ENCODE measurements at regions not wholly inside any gene's neighbourhood (a gene's known extent, or its start where the extent isn't known, plus 50 kb on each side); places are given as distances from the start of the nearest gene placed in this dataset.
"Not testable (repeated sequence)": the region's sequence is repeated elsewhere in the genome, so short reads cannot be mapped to it uniquely, and the experiment has no call there.

DNA sequence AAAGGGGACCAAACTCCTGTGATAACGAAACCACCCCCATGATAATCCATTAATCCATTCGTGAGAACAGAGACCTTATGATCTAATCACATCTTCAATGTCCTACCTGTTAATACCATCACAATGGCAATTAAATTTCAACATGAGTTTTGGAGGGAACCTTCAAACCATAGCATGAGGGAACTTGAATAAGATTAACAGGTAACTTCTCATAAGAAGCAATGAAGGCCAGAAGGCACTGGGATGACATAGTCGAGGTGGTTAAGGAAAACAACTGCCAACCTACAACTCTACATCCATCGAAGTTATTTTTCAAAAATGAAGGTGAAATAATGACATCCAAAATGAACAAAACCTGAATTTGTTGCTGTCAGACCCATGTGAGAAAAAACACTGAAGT, 478.9 kb downstream of the EDEM1 start:
- no peak for DNase-seq (ENCODE audit: low spot score in 2 of 2)
- no peak for FAIRE-seq

DNA sequence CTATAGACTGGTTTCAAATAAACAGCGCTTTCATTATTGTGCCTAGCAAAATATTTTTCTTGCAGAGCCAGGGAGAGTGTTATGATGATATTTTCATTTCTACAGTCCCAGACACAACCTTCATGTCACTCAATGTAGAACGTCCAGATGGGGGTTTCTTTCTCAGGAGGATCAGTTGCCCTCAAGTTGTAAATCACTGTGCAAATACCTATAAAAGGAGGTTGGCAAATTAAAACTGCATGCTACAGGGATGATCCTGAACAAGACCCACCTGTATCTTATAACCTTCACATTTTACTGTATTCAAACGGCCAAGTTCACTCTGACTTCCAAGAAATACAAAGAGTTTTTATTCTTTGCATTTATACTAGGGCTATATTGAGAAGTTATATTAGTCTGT, 486.0 kb downstream of the EDEM1 start:
- FAIRE-seq (no peak), DNase-seq (ENCODE audit: low spot score in 2 of 2) (no peak)

DNA sequence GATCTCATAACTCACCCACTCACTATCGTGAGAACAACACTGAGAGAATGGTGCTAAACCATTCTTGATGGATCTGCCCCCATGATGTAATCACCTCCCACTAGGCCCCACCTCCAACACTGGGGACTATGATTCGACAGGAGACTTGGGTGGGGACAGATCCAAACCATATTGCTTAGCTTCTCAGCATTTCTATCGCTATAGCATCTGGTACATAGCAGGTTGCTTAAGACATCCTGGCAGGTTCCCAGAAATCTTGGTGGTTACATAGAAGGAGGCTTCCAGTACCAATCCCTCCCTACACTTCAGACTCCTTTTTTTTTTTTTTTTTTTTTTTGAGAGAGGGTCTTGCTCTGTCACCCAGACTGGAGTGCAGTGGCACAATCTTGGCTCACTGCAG, 487.8 kb downstream of the EDEM1 start:
- FAIRE-seq = no peak
- DNase-seq (ENCODE audit: low spot score in 2 of 2) = no peak

DNA sequence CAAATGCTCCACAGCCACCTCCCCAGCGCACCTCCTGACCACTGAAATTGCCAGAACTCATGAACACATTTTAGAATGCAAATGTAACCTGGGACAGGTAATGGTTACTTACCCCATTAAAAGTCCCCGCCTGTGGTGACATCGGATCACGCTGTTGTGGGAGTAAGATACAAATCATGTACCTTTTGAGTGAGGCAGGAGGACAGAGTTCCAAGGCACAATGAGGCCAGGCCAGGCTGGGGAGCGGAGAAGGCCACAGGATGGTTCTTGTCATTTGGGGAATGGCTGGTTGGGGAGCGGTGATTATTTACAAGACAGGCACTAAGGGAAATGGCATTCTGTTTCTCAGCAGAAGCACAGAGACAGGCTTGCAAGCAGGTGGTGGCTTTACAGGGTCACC, 490.0 kb downstream of the EDEM1 start:
- DNase-seq (ENCODE audit: low spot score in 2 of 2) = no peak
- FAIRE-seq = no peak

DNA sequence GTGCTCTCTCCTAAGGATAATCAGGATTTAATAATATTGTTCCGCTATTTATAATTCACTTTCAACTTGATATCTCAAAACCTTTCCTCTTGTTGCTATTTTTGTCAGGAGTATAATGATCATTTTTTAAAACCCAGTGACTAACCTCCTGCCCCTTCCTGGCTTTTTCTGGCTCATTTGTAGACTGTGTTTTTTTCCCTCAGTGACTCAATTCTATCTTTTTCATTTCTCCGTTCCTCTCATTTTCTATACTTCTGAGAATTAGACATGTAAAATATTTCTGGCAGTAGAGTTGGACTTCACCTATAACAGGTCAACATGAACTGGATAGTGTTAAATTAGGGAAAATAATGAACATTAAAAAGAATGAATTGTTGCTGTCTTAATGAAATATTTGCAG, 490.7 kb downstream of the EDEM1 start:
- DNase-seq (ENCODE audit: low spot score in 2 of 2) (no peak), FAIRE-seq (no peak)

DNA sequence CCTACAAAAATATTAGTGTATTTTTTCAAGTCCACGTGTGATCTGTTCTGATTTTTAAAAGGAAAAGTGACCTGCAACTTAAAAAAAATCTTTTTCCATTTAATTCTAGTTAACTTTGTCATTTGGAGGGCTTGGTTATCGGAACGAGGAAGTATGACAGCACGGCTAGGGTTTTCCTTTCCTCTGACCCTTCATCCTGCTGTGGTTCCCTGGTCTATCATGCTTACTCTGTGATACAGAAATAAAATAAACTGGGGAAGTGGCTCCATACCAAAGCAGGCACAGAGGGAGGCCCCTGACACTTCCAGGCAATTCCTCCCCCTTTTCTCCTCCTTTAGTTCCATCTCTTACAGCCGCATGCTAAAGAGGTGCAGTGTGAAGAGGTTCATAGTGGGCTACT, 491.3 kb downstream of the EDEM1 start:
- DNase-seq (ENCODE audit: low spot score in 2 of 2) (no peak), FAIRE-seq (no peak)

DNA sequence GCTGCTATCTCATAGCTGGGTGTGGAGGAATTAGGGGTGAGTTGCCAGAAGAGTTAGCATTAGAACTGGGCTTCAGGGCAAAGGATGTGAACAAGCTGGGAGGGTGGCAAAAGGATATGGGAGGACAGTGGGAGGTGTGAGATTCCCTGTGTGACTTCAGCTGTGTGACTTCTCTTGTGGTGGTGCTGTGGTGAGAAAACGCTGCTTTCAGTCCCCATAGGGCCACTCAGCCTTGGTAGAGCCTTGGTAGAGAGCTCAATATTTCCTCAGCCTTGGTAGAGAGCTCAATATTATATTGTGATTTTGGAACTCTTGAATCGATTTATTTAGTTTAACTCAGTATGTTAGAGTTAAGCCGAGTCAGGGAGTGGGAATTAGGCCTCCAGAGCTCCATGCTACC, 499.7 kb downstream of the EDEM1 start:
- FAIRE-seq (no peak), DNase-seq (ENCODE audit: low spot score in 2 of 2) (no peak)

DNA sequence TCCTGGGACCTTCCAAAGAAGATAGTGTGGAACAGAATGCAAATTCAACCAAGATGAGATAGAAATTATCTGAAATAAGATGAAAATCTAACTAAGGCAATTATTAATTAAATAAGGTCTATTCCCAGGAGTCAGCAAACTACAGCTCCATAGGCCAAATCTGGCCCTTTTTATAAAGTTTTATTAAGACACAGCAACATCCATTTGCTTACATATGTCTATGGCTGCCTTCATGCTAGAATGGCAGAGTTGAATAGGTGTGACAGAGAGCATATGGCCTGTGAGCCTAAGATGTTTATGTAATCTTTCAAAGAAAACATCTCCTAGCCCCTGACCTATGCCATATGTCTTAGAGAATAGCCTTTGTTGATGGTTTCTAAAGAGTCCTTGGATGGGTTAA, 503.0 kb downstream of the EDEM1 start:
- no peak for FAIRE-seq
- DNase-seq (ENCODE audit: low spot score in 2 of 2) = no peak

DNA sequence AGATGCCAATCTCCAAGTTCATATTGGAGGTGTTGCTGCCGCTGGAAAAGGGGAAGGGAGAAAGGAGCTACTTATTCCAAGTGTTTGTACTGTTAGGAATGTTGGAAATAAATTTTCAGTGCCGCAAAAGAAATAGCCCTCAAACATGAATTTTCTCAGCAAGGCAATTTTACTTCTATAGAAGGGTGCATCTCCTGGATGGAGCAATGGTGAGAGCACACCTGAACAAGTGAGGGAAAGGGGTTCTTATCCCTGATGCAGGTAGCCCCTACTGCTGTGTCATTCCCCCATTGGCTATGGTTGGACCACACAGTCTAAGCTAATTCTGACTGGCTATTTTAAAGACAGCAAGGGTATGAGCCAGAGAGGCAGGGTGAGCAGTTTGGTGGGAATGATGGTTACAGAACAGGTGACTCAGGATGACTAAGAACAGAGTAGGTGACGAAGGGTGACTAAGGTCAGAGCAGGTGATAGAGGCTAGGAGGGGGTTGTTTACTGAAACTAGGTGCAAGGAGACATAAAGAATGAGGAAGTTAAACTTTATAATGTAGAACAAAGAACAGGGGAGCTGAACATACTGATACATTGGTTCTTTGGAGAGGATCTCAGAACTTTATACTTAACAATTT, 503.5 kb downstream of the EDEM1 start:
- DNase-seq (ENCODE audit: low spot score in 2 of 2) (no peak), FAIRE-seq (no peak)

DNA sequence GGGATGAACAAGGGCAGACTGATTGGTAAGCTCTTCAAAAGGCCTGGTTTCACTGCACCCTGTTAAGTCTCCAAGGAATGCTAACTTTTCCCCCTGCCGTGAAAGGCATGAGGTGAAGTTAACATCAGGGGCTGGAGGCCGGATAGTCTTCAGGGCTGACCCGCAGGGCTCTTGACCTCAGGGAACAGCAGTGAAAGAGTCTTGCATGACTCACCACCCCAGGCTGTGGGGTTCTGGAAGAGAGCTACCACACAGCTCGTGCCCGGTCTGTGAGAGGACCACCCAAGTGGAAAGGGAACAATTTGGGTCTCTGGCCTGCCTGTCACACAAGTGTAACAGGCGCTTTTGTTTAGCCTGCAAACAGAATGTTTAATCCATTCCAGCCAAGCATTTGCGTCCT, 504.9 kb downstream of the EDEM1 start:
- no peak for FAIRE-seq
- no peak for DNase-seq (ENCODE audit: low spot score in 2 of 2)

DNA sequence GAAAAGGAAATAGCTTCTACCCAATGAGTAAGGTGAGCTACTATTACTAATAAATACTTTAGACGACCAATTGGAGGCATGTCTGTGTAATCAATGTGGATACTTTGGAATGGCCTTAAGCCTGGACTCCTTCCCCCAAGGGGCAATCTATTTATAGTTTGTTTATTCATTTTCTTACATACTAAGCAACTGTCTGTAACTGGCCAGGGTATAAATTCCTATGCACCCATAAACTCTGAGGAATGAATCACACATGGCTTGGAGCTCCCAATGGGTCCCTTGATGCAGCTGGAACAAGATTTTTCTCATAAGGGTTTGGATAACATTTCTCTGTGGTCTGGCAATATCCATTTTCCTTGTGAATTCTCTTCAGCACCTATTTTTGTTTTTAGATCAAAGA, 506.8 kb downstream of the EDEM1 start:
- FAIRE-seq (no peak), DNase-seq (ENCODE audit: low spot score in 2 of 2) (no peak)

DNA sequence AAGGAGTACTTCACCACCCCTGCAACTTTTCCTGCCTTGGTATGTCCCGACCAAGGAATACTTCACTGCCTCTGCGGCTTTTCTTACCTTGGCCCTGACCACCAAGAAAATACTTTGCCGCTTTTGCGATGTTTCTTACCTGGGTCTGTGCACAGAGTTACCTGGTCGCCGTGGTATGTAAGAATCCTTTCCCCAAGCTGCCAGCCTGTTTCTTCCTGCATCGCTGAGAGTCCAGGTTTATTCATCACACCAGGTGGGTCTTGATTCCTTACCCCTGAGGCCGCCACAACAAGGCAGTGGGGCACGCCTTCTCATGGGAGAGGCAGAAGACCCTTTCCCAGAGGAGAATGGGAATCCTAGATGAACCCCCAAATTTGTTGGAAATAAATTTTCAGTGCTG, 511.3 kb downstream of the EDEM1 start:
- FAIRE-seq = no peak
- DNase-seq (ENCODE audit: low spot score in 2 of 2) = no peak

DNA sequence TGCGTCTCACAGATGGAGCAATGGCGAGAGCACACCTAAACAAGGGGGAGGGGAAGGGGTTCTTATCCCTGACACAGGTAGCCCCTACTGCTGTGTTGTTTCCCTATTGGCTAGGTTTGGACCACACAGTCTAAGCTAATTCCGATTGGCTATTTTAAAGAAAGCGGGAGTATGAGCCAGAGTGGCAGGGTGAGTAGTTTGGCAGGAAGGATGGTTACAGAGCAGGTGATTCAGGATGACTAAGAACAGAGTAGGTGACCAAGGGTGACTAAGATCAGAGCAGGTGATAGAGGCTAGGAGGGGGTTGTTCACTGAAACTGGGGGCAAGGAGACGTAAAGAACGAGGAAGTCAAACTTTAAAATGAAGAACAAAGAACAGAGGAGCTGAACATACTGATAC, 511.8 kb downstream of the EDEM1 start:
- no peak for FAIRE-seq
- no peak for DNase-seq (ENCODE audit: low spot score in 2 of 2)

DNA sequence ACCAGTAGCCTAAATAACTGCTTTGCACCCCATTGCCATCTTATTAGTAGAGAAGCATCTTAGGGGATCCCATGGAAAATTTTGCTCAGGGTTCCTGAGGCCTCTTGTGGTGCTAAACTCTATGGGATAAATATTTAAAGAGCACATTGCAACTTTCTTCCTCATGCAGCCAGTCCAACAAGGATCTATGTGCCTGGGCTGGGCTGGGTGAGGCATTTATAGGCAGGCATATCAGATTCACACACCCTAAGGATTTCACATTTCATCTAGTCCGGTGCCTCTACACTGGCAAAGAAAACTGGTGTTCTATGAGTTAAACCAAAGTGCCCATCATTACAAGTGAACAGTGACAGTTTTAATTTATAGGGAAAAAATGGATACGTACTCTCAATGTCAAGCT, 512.3 kb downstream of the EDEM1 start:
- FAIRE-seq = no peak
- no peak for DNase-seq (ENCODE audit: low spot score in 2 of 2)

DNA sequence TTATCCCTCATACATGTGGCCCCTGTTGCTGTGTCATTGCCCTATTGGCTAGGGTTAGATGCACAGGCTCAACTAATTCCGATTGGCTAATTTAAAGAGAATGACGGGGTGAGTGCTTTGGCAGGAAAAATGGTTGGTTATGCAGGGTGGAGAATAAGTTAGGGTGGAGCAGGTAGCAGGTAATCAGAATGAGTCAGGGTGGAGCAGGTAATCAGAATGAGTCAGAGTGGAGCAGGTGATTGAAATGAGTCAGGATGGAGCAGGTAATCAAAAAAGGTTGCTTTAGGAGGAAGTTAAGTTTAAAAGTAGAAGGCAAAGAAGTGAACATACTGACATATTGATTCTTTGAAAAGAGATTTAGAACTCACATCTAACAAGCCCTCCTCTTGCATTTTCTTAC, 513.5 kb downstream of the EDEM1 start:
- not testable (repeated sequence) for FAIRE-seq; DNase-seq (ENCODE audit: low spot score in 2 of 2)

DNA sequence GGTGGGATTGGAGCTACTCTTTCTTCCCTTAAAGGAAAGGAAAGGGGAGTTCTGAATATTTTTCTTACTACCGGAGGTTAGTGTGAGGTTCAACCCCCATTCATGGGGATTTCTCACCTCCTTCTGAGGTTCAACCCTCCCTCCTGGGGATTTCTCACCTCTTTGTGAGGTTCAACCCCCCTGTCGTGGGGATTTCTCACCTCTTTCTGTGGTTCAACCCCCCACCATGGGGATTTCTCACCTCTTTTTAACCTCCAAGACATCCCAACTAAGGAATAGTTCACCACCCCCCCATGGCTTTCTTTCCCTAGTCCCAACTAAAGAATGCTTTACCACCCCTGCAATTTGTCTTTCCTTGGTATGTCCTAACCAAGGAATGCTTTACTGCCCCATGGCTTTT, 520.3 kb downstream of the EDEM1 start:
- DNase-seq (ENCODE audit: low spot score in 2 of 2) = no peak
- no peak for FAIRE-seq

DNA sequence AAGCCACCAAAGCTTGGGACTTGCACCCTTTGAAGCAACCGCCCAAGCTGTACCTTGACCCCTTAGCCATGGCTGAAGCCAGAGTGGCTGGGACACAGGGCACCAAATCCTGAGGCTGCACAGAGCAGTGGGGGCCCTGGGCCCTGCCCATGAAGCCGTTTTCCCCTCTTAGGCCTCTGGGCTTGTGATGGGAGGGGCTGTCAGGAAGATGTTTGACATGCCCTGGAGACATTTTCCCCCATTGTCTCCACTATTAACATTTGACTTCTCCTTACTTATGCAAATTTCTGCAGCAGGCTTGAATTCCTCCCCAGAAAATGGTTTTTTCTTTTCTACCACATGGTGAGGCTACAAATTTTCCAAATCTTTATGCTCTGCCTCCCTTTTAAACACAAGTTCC, 522.2 kb downstream of the EDEM1 start:
- no peak for FAIRE-seq
- DNase-seq (ENCODE audit: low spot score in 2 of 2) = no peak

DNA sequence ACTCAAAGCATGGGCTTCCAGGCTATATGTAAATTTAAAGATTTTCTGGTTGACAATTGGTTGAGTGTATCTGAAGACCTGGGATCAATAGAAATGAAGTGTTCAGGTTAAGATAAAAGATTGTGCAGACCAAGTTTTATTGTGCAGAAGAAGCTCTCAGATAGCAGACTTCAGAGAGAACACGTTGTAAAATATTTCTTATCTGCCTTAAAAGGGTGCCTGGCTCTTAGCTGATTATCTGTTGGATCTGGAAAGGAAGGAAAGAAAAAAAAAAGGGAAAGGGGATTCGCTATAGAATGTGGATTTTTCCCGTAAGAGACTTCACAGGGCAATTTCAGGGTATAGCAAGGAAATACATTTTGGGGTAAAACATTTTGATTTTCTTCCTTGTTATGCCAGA, 523.2 kb downstream of the EDEM1 start:
- FAIRE-seq (no peak), DNase-seq (ENCODE audit: low spot score in 2 of 2) (no peak)

DNA sequence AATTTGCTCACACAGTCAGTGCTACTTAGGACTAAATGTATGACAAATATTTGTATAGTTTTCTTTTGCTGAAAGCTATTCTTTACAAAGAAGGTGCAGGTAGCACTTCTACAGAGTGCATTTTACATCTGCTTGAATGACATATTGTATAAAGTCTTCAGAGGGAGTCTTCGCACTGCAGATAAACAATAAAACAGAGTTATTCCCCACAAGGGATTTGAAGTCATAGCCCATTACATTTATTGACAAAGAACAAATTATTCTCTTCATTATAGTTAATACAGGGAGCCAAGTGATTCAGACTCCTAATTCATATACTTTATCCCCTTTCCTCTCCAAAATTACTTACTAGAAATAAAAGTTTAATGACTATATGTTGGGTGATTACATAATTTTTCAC, 529.7 kb downstream of the EDEM1 start:
- no peak for DNase-seq (ENCODE audit: low spot score in 2 of 2)
- FAIRE-seq = no peak

DNA sequence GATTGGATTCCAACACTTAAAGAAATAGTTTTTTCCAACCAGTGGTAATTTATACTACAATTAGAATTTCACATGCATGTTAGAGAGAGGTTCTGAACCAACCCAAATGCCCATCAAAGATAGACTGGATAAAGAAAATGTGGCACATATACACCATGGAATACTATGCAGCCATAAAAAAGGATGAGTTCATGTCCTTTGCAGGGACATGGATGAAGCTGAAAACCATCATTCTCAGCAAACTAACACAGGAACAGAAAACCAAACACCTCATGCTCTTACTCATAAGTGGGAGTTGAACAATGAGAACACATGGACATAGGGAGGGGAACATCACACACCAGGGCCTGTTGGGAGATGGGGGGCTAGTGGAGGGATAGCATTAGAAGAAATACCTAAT, 532.2 kb downstream of the EDEM1 start:
- not testable (repeated sequence) for FAIRE-seq; DNase-seq (ENCODE audit: low spot score in 2 of 2)

DNA sequence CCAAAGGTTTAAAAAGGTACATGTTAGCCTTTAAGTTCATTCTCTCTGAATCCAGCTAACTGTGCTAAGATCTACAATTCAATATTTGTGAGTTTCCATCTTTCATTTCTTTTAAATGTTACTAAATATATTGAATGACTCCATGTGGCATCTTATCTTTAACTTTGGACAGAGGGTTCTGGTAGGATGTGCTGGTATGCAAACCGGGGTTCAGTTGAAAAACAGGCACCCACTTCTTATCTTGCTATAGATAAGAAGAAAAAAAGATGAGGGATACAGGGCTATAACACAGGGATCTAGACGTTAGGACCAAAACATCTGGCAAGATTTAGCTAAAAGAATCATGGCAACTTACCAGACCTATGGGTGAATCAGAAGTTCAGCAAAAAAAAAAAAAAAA, 538.3 kb downstream of the EDEM1 start:
- FAIRE-seq (no peak), DNase-seq (ENCODE audit: low spot score in 2 of 2) (no peak)

DNA sequence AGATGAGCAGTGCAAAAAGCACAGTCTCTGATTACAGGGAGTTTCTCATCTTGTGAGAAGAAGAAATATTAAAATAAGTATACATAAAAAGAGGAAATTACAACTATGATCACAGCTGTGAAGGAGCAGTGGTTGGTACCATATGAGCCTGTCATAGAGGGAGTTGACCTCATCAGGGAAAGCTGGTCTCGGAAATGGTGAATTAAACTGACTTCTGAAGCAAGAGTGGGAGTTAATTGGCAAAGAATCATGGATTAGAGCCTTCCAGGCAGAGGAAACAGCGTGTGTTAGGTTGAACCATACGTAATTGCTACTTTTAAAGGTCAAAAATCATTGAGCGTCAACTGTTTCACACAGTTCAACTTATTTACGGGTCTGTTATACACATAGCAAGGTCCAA, 539.1 kb downstream of the EDEM1 start:
- FAIRE-seq = no peak

DNA sequence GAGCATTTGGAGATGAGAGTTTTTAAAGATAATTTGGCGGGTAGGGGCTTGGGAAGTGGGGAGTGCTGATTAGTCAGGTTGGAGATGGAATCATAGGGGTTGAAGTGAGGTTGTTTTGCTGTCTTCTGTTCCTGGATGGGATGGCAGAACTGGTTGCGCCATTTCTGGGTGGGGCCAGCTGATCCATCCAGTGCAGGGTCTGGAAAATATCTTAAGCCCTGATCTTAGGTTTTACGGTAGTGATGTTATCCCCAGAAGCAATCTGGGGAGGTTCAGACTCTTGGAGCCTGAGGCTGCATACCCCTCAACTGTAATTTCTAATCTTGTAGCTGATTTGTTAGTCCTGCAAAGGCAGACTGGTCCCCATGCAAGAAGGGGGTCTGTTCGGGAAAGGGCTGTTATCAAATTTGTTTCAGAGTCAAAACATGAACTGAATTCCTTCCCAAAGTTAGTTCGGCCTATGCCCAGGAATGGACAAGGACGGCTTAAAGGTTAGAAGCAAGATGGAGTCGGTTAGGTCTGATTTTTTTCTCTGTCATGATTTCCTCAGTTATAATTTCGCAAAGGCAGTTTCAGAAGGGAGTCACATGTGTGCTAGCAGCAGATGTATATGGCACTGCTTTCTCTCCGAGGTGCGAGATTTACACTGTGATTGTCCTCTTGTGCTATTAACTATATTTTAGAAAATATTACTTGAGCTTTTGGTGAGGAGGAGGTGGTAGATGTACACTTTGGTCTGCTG, 540.4 kb downstream of the EDEM1 start:
- DNase-seq (ENCODE audit: low spot score in 2 of 2) = no peak
- FAIRE-seq = no peak

More for the DNA sequence above, 539.1 kb downstream of the EDEM1 start:
- no peak for DNase-seq (ENCODE audit: low spot score in 2 of 2)

Measured in frontal cortex (tissue), 3 donors.